GM12875 (cell line): ENCODE measurements at regions not wholly inside any gene's neighbourhood (a gene's known extent, or its start where the extent isn't known, plus 50 kb on each side); places are given as distances from the start of the nearest gene placed in this dataset.

ENCODE experiments used
- H3K4me3 ChIP-seq: one replicate; pipeline ENCODE4 v1.5.1; 2011; ENCODE audit warnings: low read depth, low read length, control low read depth
- CTCF ChIP-seq: IDR thresholded peaks from 2 replicates; pipeline ENCODE4 v1.5.1; 2011; ENCODE audit warnings: low read depth, mild to moderate bottlenecking, control low read depth, inconsistent platforms, low read length, moderate library complexity, borderline replicate concordance; ENCODE audit not compliant: insufficient read depth

GRCh38 chr2:217095511-217096205, 235.8 kb upstream of the TNP1 start:
- TF ChIP-seq CTCF = no peak
- H3K4me3 ChIP-seq = no peak overlapping the region

DNA sequence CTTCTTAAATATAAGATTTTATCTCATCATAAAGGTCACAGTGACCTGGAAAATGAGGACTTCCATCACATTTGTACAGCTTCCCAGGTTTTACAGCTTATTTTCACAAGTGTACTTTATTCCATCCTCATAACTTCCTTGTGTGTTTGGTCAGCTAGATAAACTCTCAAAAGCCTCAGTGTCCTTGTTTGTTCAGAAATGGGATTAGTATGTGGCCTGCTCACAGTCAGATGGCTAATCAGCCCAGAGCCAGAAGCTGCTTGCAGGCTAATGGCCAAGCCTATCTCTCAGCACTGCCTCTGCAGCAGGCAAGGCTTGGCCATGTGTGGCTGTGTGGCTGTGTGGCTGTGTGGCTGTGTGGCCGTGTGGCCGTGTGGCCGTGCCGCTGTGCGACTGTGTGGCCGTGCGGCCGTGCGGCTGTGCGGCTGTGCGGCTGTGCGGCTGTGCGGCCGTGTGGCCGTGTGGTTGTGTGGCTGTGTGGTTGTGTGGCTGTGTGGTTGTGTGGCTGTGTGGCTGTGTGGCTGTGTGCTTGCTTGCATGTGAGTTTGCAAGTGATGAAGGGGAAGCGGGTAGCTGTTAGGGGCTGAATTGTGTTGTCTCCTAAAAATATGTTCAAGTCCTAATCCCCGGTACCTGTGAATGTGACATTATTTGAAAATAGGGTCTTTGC, 233.0 kb upstream of the TNP1 start:
- no peak overlapping the region for H3K4me3 ChIP-seq
- no peak for TF ChIP-seq CTCF

GRCh38 chr2:217091531-217091930, 231.7 kb upstream of the TNP1 start:
- no peak for TF ChIP-seq CTCF
- H3K4me3 ChIP-seq = no peak overlapping the region

DNA sequence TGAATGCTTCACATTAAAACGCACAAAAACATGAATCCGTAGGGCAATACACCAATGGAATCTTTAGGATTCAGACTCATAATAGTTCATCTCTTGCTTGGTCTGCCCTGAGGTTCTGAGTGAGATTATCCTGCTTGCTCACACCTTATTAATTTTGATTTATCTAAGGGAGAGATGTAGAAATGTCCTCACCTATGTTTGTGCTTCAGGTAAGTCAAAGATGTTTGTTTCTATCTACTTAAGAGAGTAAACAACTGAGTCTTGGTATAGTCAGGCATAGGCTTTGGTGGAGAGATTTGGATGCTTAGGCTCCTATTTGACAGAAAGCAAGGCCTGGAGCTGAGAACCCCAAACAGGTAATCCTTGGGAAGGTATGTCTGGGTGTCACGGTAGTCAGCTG, 231.0 kb upstream of the TNP1 start:
- no peak for TF ChIP-seq CTCF
- no peak overlapping the region for H3K4me3 ChIP-seq

DNA sequence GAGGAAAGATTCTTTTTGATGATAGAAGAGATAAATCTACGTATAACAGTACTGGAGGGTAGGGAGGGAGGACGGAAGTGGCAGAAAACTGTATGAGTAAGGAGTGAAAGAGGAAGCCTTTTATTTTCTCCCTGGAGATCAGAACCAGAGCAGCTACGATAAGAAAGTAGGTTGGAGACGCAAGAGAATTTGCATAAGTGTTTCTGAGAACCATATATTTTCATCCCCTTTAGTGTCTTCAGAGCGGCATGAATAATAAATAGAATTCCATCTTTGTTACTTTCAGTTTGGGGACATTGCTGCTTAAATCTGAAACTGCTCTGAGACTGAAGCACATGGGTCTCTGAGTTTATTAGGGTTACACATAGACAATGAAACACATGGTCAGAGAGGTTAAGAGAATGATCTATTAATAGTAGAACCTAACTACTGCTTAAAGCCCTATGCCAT, 230.2 kb upstream of the TNP1 start:
- TF ChIP-seq CTCF = no peak
- no peak overlapping the region for H3K4me3 ChIP-seq

GRCh38 chr2:217086718-217087117, 226.9 kb upstream of the TNP1 start:
- no peak for TF ChIP-seq CTCF

GRCh38 chr2:217086038-217086522, 226.2 kb upstream of the TNP1 start:
- no peak for TF ChIP-seq CTCF
- no peak overlapping the region for H3K4me3 ChIP-seq

More at GRCh38 chr2:217086718-217087117, 226.9 kb upstream of the TNP1 start:
- H3K4me3 ChIP-seq = no peak overlapping the region
